Esophagus muscularis mucosa (tissue), 3 donors: ENCODE measurements at regions not wholly inside any gene's neighbourhood (a gene's known extent, or its start where the extent isn't known, plus 50 kb on each side); places are given as distances from the start of the nearest gene placed in this dataset.

ENCODE experiments used
- CTCF ChIP-seq, 3 experiments: fragments of 200-600 bp in 2 of 3; fragments of 450-650 bp in 1 of 3; sonication (generic) in 2 of 3; IDR thresholded peaks; one replicate each; pipeline ENCODE4 v1.5.1; 2017 to 2019; ENCODE audit warnings: antibody characterized with exemption in 3 of 3, mild to moderate bottlenecking in 2 of 3, moderate library complexity in 1 of 3
- EP300 ChIP-seq: sonication (generic); formaldehyde crosslinking; IDR thresholded peaks from one replicate; pipeline ENCODE4 v1.6.1; 2017; ENCODE audit warnings: antibody characterized with exemption

GRCh38 chr1:109815809-109816174 lies 52.1 kb upstream of the EPS8L3 start:
- no peak for TF ChIP-seq CTCF (IDR thresholded peaks at IDR 0.05)
- TF ChIP-seq EP300, result no peak
